Keratinocyte (primary cell): ENCODE measurements at regions not wholly inside any gene's neighbourhood (a gene's known extent, or its start where the extent isn't known, plus 50 kb on each side); places are given as distances from the start of the nearest gene placed in this dataset.

ENCODE experiments used
- EZH2 ChIP-seq: IDR thresholded peaks from one replicate; pipeline ENCODE4 v1.6.1; 2012; ENCODE audit warnings: inconsistent platforms, mild to moderate bottlenecking, low read length, moderate library complexity
- TF ChIP-seq, protein P1 (sequence below), 3 experiments: IDR thresholded peaks in 1 of 3; conservative IDR thresholded peaks in 1 of 3; optimal IDR thresholded peaks in 1 of 3; 2 replicates in 2 of 3; 3 replicates in 1 of 3; pipeline versions ENCODE3 to v1.5.1; 2011; ENCODE audit warnings: low read length in 3 of 3, mild to moderate bottlenecking in 3 of 3, moderate library complexity in 2 of 3, control low read depth in 1 of 3, inconsistent platforms in 1 of 3; ENCODE audit not compliant: insufficient read depth in 2 of 3; ENCODE audit errors: extremely low read depth in 1 of 3

GRCh38 chr21:33967086-33967571 is 51.5 kb upstream of the ATP5PO start:
- TF ChIP-seq, protein P1, sequence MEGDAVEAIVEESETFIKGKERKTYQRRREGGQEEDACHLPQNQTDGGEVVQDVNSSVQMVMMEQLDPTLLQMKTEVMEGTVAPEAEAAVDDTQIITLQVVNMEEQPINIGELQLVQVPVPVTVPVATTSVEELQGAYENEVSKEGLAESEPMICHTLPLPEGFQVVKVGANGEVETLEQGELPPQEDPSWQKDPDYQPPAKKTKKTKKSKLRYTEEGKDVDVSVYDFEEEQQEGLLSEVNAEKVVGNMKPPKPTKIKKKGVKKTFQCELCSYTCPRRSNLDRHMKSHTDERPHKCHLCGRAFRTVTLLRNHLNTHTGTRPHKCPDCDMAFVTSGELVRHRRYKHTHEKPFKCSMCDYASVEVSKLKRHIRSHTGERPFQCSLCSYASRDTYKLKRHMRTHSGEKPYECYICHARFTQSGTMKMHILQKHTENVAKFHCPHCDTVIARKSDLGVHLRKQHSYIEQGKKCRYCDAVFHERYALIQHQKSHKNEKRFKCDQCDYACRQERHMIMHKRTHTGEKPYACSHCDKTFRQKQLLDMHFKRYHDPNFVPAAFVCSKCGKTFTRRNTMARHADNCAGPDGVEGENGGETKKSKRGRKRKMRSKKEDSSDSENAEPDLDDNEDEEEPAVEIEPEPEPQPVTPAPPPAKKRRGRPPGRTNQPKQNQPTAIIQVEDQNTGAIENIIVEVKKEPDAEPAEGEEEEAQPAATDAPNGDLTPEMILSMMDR (optimal IDR thresholded peaks at IDR 0.05 in 1 of 3, IDR thresholded peaks at IDR 0.05 in 1 of 3, conservative IDR thresholded peaks at IDR 0.05 in 1 of 3; ENCODE audit: extremely low read depth in 1 of 3, insufficient read depth in 2 of 3, low read length in 3 of 3): no peak
- TF ChIP-seq EZH2: no peak
